ENCODE measurements at regions not wholly inside any gene's neighbourhood (a gene's known extent, or its start where the extent isn't known, plus 50 kb on each side); places are given as distances from the start of the nearest gene placed in this dataset.

- no peaks in the 10 kb centered on the region for H3K23me2 ChIP-seq (ENCODE audit: low read depth, low read length)
- no peaks in the 10 kb centered on the region for H4K20me1 ChIP-seq (replicated peaks in 1 of 2; ENCODE audit: control insufficient read depth in 1 of 2, insufficient read depth in 2 of 2, low read length in 2 of 2)
- H2BK20ac ChIP-seq (ENCODE audit: low read length), result no peak overlapping the region
- H3K36me3 ChIP-seq (ENCODE audit: control insufficient read depth in 2 of 4, insufficient read depth in 4 of 4, low read length in 3 of 4), result no peaks in the 10 kb centered on the region
- FAIRE-seq (no peak), DNase-seq (ENCODE audit: low read depth in 1 of 2, low spot score in 2 of 2) (no peak)
- no peak overlapping the region for H2AK5ac ChIP-seq (ENCODE audit: low read depth, low read length)
- no peak overlapping the region for H3K23ac ChIP-seq (ENCODE audit: insufficient read length)
- H4K8ac ChIP-seq (ENCODE audit: extremely low read depth, insufficient read depth, low read length), result no peak overlapping the region
- H2BK15ac ChIP-seq (ENCODE audit: low read length), result no peak overlapping the region
- H3K4ac ChIP-seq (replicated peaks; ENCODE audit: insufficient read length, low read depth, low read length), result no peak overlapping the region
- H3K4me2 ChIP-seq (ENCODE audit: insufficient read depth in 1 of 2, low read depth in 2 of 2, low read length in 2 of 2), result no peak overlapping the region
- H3K4me1 ChIP-seq (replicated peaks in 1 of 4; ENCODE audit: control insufficient read depth in 3 of 4, insufficient read depth in 4 of 4, low read length in 3 of 4), result no peaks in the 10 kb centered on the region
- POLR2A ChIA-PET (ENCODE audit: partially characterized antibody), result no interaction called here
- H4K5ac ChIP-seq (ENCODE audit: insufficient read length, low read depth, low read length), result no peak overlapping the region
- no peak overlapping the region for H3K14ac ChIP-seq (ENCODE audit: insufficient read length)
- no peaks in the 10 kb centered on the region for H3K79me2 ChIP-seq (ENCODE audit: control insufficient read depth in 1 of 2, insufficient read depth in 2 of 2, low read length in 2 of 2)
- no peak overlapping the region for H3K56ac ChIP-seq (replicated peaks; ENCODE audit: insufficient read length, low read depth, low read length)
- H3K27me3 ChIP-seq (replicated peaks in 1 of 4; ENCODE audit: control insufficient read depth in 3 of 4, extremely low read depth in 1 of 4, insufficient read depth in 3 of 4, low read length in 3 of 4), result no peaks in the 10 kb centered on the region
- CTCF ChIA-PET (ENCODE audit: partially characterized antibody), result no interaction called here
- no peak overlapping the region for H3K18ac ChIP-seq (ENCODE audit: extremely low read depth, low read length)
- no peak overlapping the region for H2BK5ac ChIP-seq (ENCODE audit: low read depth, low read length)
- H3K9me3 ChIP-seq (ENCODE audit: insufficient read depth in 2 of 2, low read depth in 1 of 2, low read length in 1 of 2), result no peaks in the 10 kb centered on the region
- no peaks in the 10 kb centered on the region for H3K79me1 ChIP-seq (ENCODE audit: low read depth, low read length)
- H3K4me3 ChIP-seq (ENCODE audit: extremely low read depth in 1 of 4, insufficient read depth in 2 of 4, low read depth in 3 of 4, low read length in 4 of 4), result no peak overlapping the region
- H4K91ac ChIP-seq (replicated peaks; ENCODE audit: insufficient read length, low read length), result no peak overlapping the region
- H2BK12ac ChIP-seq (ENCODE audit: low read depth, low read length), result no peak overlapping the region
- H2BK120ac ChIP-seq (replicated peaks; ENCODE audit: low read depth, low read length), result no peak overlapping the region
- no peak overlapping the region for H2AFZ ChIP-seq (ENCODE audit: low read length)
- no peak overlapping the region for H3K9ac ChIP-seq (replicated peaks in 1 of 4; ENCODE audit: extremely low read depth in 1 of 4, low read depth in 3 of 4, low read length in 3 of 4)
- no peak overlapping the region for H3K27ac ChIP-seq (ENCODE audit: low read depth, low read length)
- no peak for TF ChIP-seq RNF2 (IDR thresholded peaks at IDR 0.05; ENCODE audit: borderline replicate concordance, low read depth, low read length, missing control alignments, poor library complexity, severe bottlenecking)
- TF ChIP-seq POLR2A (IDR thresholded peaks at IDR 0.05; ENCODE audit: control extremely low read depth in 1 of 2, low read depth in 2 of 2, low read length in 2 of 2), result no peak
- TF ChIP-seq POLR2AphosphoS5 (IDR thresholded peaks at IDR 0.05; ENCODE audit: low read depth, low read length), result no peak
- no peak for TF ChIP-seq TAF7 (optimal IDR thresholded peaks at IDR 0.05; ENCODE audit: borderline replicate concordance, low read depth, low read length)
- no peak for TF ChIP-seq ASH2L (IDR thresholded peaks at IDR 0.05; ENCODE audit: low read length)
- no peak for TF ChIP-seq JUN (IDR thresholded peaks at IDR 0.05; ENCODE audit: low read depth, low read length)
- no peak for TF ChIP-seq SIRT6 (IDR thresholded peaks at IDR 0.05; ENCODE audit: low read length)
- no peak for TF ChIP-seq USF2 (IDR thresholded peaks at IDR 0.05; ENCODE audit: low read length)
- TF ChIP-seq SIN3A (conservative IDR thresholded peaks at IDR 0.05 in 1 of 2, IDR thresholded peaks at IDR 0.05 in 1 of 2; ENCODE audit: low read depth in 1 of 2, low read length in 2 of 2), result no peak
- no peak for TF ChIP-seq SP2 (IDR thresholded peaks at IDR 0.05; ENCODE audit: low read length)
- no peak for TF ChIP-seq ATF3 (IDR thresholded peaks at IDR 0.05; ENCODE audit: insufficient read depth, low read depth, low read length)
- TF ChIP-seq JUND (IDR thresholded peaks at IDR 0.05; ENCODE audit: low read length), result no peak
- no peak for TF ChIP-seq POU5F1 (IDR thresholded peaks at IDR 0.05; ENCODE audit: low read depth, low read length)
- no peak for TF ChIP-seq PHF8 (conservative IDR thresholded peaks at IDR 0.05; ENCODE audit: low read depth, low read length)
- no peak for TF ChIP-seq FOSL1 (IDR thresholded peaks at IDR 0.05; ENCODE audit: insufficient read depth, low read depth, low read length)
These were observed 428.5 kb upstream of the ITGA1 start for GRCh38 chr5:52359261-52359660.

Measured in H1 (cell line).